K562 (cell line): ENCODE measurements at regions not wholly inside any gene's neighbourhood (a gene's known extent, or its start where the extent isn't known, plus 50 kb on each side); places are given as distances from the start of the nearest gene placed in this dataset.

Experiments used
- ATAC-seq: fragments of 200-7000 bp; cut with Tn5 transposase; 3 replicates; pipeline ENCODE4 v1.9.1; 2020; ENCODE audit warnings: moderate library complexity
- BruUV-seq: library from RNA; stranded (reverse); fragments of 400-500 nt; replicated peaks from 2 replicates; lab custom pipeline; 2021; lab: Mats Ljungman, UMichigan
- CTCF ChIA-PET: fragments of 300-600 bp; formaldehyde crosslinking; extraction: SDS; loops from one replicate; lab custom pipeline; 2021; ENCODE audit warnings: low intra/inter-chr PET ratio; lab: Yijun Ruan, JAX
- POLR2A ChIA-PET: fragments of 300-600, 350-650 bp; sonication (Branson Sonifier 250); formaldehyde crosslinking; extraction: SDS; loops from one replicate; lab custom pipeline; 2021; ENCODE audit warnings: antibody characterized with exemption, inconsistent platforms; lab: Yijun Ruan, JAX
- DNase-seq, 4 experiments: peaks; one replicate each; pipeline versions ENCODE4 v3.0.0 to v3.0.0-alpha.2; 2011 to 2018; ENCODE audit warnings: low spot score in 3 of 4, mixed read lengths in 3 of 4; ENCODE audit errors: extremely low read depth in 1 of 4
- FAIRE-seq: peaks from 2 replicates; lab custom pipeline; 2011; peaks lifted over from hg19 to GRCh38; lab: Jason Lieb, UNC
- H2AFZ ChIP-seq: 2 replicates; pipeline ENCODE4 v1.6.0; 2011; ENCODE audit warnings: low read depth, low read length, control low read depth, inconsistent platforms
- H3K27ac ChIP-seq: fragments of 200-600 bp; 3 replicates; pipeline ENCODE4 v1.8.0; 2011; ENCODE audit warnings: low read depth, mild to moderate bottlenecking, control low read depth, inconsistent platforms, low read length, moderate library complexity, mixed read lengths; ENCODE audit errors: extremely low read depth
- H3K27me3 ChIP-seq, 2 experiments: fragments of 300-600 bp in 1 of 2; 2 replicates in 1 of 2; 3 replicates in 1 of 2; pipeline versions ENCODE4 v1.6.0 to v1.8.0; 2011; ENCODE audit warnings: inconsistent platforms in 2 of 2, low read length in 2 of 2, mild to moderate bottlenecking in 1 of 2, mixed read lengths in 1 of 2, moderate library complexity in 1 of 2; ENCODE audit not compliant: control insufficient read depth in 2 of 2, insufficient read depth in 2 of 2
- H3K36me3 ChIP-seq: fragments of 300-600 bp; 3 replicates; pipeline ENCODE4 v1.8.0; 2011; ENCODE audit warnings: mild to moderate bottlenecking, low read length, inconsistent platforms; ENCODE audit not compliant: control insufficient read depth, insufficient read depth
- H3K4me1 ChIP-seq, 2 experiments: fragments of 200-600 bp in 1 of 2; replicated peaks in 1 of 2; 2 replicates in 1 of 2; 3 replicates in 1 of 2; pipeline versions ENCODE4 v1.5.1 to v1.8.0; 2011; ENCODE audit warnings: inconsistent platforms in 2 of 2, low read length in 2 of 2, mild to moderate bottlenecking in 1 of 2, mixed read lengths in 1 of 2, moderate library complexity in 1 of 2; ENCODE audit not compliant: control insufficient read depth in 2 of 2, insufficient read depth in 2 of 2
- H3K4me2 ChIP-seq: 2 replicates; pipeline ENCODE4 v1.6.1; 2011; ENCODE audit warnings: low read length, control low read depth, inconsistent platforms, mixed read lengths; ENCODE audit not compliant: insufficient read depth
- H3K4me3 ChIP-seq: fragments of 200-600 bp; sonication (generic), shearing (Covaris generic); 2 replicates; pipeline ENCODE4 v1.5.1; 2016; ENCODE audit warnings: control low read depth, inconsistent platforms
- H3K79me2 ChIP-seq: fragments of 200-600 bp; 3 replicates; pipeline ENCODE4 v1.8.0; 2011; ENCODE audit warnings: low read length, inconsistent platforms; ENCODE audit not compliant: control insufficient read depth, insufficient read depth
- H3K9ac ChIP-seq, 2 experiments: 2 replicates each; pipeline versions ENCODE4 v1.6.0 to v1.6.1; 2011; ENCODE audit warnings: low read depth in 2 of 2, low read length in 2 of 2, control low read depth in 1 of 2, inconsistent platforms in 1 of 2, mild to moderate bottlenecking in 1 of 2, mixed read lengths in 1 of 2; ENCODE audit not compliant: insufficient read depth in 1 of 2
- H3K9me1 ChIP-seq: one replicate; pipeline ENCODE4 v1.6.0; 2011; ENCODE audit warnings: inconsistent platforms, mild to moderate bottlenecking, low read length, moderate library complexity; ENCODE audit not compliant: control insufficient read depth, insufficient read depth
- H3K9me3 ChIP-seq: replicated peaks from 2 replicates; pipeline ENCODE4 v1.5.1; 2011; ENCODE audit warnings: low read depth, low read length, inconsistent platforms; ENCODE audit not compliant: control insufficient read depth, insufficient read depth
- H4K20me1 ChIP-seq: replicated peaks from 2 replicates; pipeline ENCODE4 v1.6.1; 2011; ENCODE audit warnings: low read length, inconsistent platforms, mixed read lengths; ENCODE audit not compliant: control insufficient read depth, insufficient read depth
- CHD7 ChIP-seq: fragments of 200-600 bp; sonication (generic); IDR thresholded peaks from one replicate; pipeline ENCODE4 v1.6.1; 2012; ENCODE audit warnings: mild to moderate bottlenecking, low read depth, low read length, inconsistent platforms
- MBD1 ChIP-seq: fragments of 250-450 bp; sonication (Bioruptor Pico); IDR thresholded peaks from 2 replicates; pipeline ENCODE4 v1.8.0; 2022; ENCODE audit warnings: inconsistent platforms
- NR4A1 ChIP-seq, 2 experiments: fragments of 250-450 bp in 1 of 2; fragments of 450-650 bp in 1 of 2; sonication (Bioruptor Pico) in 1 of 2; IDR thresholded peaks; 2 replicates each; pipeline versions ENCODE4 v1.4.0 to v1.6.1; 2016 to 2020; ENCODE audit warnings: mild to moderate bottlenecking in 2 of 2, missing compliant biosample characterization in 1 of 2, missing genetic modification characterization in 1 of 2, moderate library complexity in 1 of 2
- SETDB1 ChIP-seq: IDR thresholded peaks from one replicate; pipeline ENCODE4 v1.6.1; 2012; ENCODE audit warnings: low read length, control low read depth, inconsistent platforms
- ZNF644 ChIP-seq: fragments of 200-800 bp; sonication (Bioruptor generic); IDR thresholded peaks from 2 replicates; pipeline ENCODE4 v1.6.1; 2016; ENCODE audit warnings: low read depth, missing genetic modification characterization, missing compliant biosample characterization
- WGBS: fragments of 100-300 bp; shearing (Covaris generic); methylation state at CpG from one replicate; pipeline ENCODE4 v1.1.6; 2016; ENCODE audit warnings: low coverage, mixed read lengths; ENCODE audit not compliant: insufficient coverage; ENCODE audit errors: missing lambda C conversion rate; 5-methylcytosine and 5-hydroxymethylcytosine counted together
- in situ Hi-C: fragments of 300-500 bp; cut with MboI; formaldehyde crosslinking; loops from 4 replicates; pipeline ENCODE4 v1.15.0; 2018; ENCODE audit warnings: inconsistent platforms, mixed read lengths
- intact Hi-C: fragments of 100-400 bp; cut with micrococcal nuclease; formaldehyde crosslinking; loops from 2 replicates; pipeline ENCODE4 v1.14.2; 2022

GRCh38 chr16:51383909-51384308 lies 232.8 kb upstream of the SALL1 start:
- H2AFZ ChIP-seq = no peak overlapping the region
- H3K27ac ChIP-seq = no peak overlapping the region
- BruUV-seq = no TSS peak
- no peaks in the 10 kb centered on the region for H3K9me1 ChIP-seq
- no peaks in the 10 kb centered on the region for H3K36me3 ChIP-seq
- in situ Hi-C loops = no loop called here
- no peak overlapping the region for H3K4me3 ChIP-seq
- no peak for FAIRE-seq
- CTCF ChIA-PET = no interaction called here
- intact Hi-C loops = no loop called here
- H3K9me3 ChIP-seq = no peaks in the 10 kb centered on the region; the same call in 1 of the 2 replicates
- H3K27me3 ChIP-seq = no peaks in the 10 kb centered on the region
- no peak overlapping the region for H3K4me2 ChIP-seq
- H3K79me2 ChIP-seq = no peaks in the 10 kb centered on the region
- POLR2A ChIA-PET = interaction anchor here (0.7 kb wide), 1 partner anchor 12 kb away, joined by 6 read pairs; no protein-coding TSS in a partner anchor
- no peak overlapping the region for H3K9ac ChIP-seq
- H3K4me1 ChIP-seq = no peaks in the 10 kb centered on the region
- no peak for TF ChIP-seq NR4A1 (CRISPR knock-in tag; IDR thresholded peaks at IDR 0.05)
- no peak for TF ChIP-seq NR4A1 (tag; IDR thresholded peaks at IDR 0.05)
- no peak for TF ChIP-seq MBD1 (CRISPR knock-in tag)
- no peak for TF ChIP-seq ZNF644 (tag)
- no peak for TF ChIP-seq CHD7
- TF ChIP-seq SETDB1 = no peak
- TF ChIP-seq, all 486 proteins: peak for 0
- no peaks in the 10 kb centered on the region for H4K20me1 ChIP-seq
- ATAC-seq (no peak), DNase-seq (no peak)
- 0% methylated on average over 3 of the region's 3 CpGs for WGBS
